ENCODE measurements at regions not wholly inside any gene's neighbourhood (a gene's known extent, or its start where the extent isn't known, plus 50 kb on each side); places are given as distances from the start of the nearest gene placed in this dataset.

DNA sequence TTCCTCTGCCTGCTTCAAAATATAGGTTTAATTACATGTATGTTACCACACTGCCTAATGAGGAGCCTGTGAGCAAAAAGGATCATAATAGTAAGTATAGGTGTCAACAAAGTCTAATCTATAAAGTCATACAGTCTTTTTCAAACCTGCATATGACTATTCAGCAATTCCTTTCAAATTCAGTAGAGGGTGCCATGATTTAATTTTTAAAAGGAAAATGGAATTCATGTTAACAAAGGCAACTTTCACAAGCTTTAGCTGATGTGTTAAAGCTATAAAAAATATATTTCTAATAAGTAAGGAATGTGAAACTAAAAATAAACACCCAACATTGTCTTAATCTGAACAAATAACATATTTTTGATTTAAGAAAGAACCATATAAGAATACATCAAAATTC lies 52.1 kb downstream of the MPP7 start:
- no peaks in the 10 kb centered on the region for H3K9me3 Mint-ChIP-seq
- no peak overlapping the region for H3K27ac Mint-ChIP-seq
- H3K36me3 Mint-ChIP-seq, result peaks cover 2 to 3% (median 2%) of the 10 kb centered on the region in 3 donors
- DNase-seq, result peak in 2 of 3 donors; percentile 18 to 31
- no peaks in the 10 kb centered on the region for H3K27me3 Mint-ChIP-seq (ENCODE audit: low read depth in 3 of 3)
- no peak overlapping the region for H3K4me3 Mint-ChIP-seq
- H3K4me1 Mint-ChIP-seq, result peaks cover 15 to 18% of the 10 kb centered on the region in 2 donors

DNA sequence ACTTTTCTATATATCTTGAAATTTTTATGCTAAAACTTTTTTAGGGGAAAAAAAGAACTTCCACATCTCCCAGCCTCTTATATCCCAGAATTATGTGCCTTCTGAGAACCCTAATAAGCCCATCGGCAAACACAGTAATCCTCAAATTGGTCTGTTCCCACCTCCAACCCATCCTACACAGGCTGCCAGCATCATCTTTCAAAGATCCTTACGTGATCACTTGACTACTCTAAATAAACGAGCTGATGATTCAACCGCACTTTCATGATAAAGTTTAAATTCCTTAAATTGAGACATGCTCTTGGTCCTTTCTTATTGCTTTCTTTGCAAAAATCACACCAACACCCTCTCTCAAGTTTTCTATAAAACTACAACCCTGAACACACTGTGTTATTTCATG lies 52.5 kb downstream of the MPP7 start:
- Mint-ChIP-seq H3K36me3 (peaks cover 4 to 5% (median 5%) of the 10 kb centered on the region in 3 donors), H3K9me3 (no peaks in the 10 kb centered on the region), H3K4me3 (no peak overlapping the region), H3K4me1 (peaks cover 15 to 18% of the 10 kb centered on the region in 2 donors), H3K27me3 (ENCODE audit: low read depth in 3 of 3) (no peaks in the 10 kb centered on the region), H3K27ac (no peak overlapping the region)
- DNase-seq, result no peak

DNA sequence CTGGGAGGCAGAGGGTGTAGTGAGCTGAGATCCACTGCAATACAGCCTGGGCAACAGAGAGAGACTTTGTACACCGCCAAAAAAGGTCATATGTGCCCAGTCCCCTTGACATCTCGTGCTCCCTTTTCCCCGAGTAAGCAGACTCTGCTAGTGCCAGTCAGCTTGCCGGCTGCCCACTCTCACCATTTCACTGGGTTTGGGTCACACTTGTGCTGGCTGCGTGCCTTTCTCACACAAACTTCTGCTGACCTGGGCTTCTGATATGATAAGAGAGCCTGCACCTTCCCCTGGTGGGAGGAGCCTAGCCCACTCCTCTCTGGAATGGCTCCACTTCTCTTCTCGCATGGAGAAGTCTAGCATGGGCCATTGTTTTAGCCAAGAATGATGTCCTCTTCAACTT lies 53.4 kb downstream of the MPP7 start:
- Mint-ChIP-seq H3K27me3 (ENCODE audit: low read depth in 3 of 3) (peaks cover 0 to 2% (median 0%) of the 10 kb centered on the region in 3 donors), H3K4me3 (no peak overlapping the region), H3K4me1 (peaks cover 13 to 15% of the 10 kb centered on the region in 2 donors), H3K9me3 (no peaks in the 10 kb centered on the region), H3K27ac (no peak overlapping the region), H3K36me3 (peaks cover 4 to 5% (median 5%) of the 10 kb centered on the region in 3 donors)
- no peak for DNase-seq

DNA sequence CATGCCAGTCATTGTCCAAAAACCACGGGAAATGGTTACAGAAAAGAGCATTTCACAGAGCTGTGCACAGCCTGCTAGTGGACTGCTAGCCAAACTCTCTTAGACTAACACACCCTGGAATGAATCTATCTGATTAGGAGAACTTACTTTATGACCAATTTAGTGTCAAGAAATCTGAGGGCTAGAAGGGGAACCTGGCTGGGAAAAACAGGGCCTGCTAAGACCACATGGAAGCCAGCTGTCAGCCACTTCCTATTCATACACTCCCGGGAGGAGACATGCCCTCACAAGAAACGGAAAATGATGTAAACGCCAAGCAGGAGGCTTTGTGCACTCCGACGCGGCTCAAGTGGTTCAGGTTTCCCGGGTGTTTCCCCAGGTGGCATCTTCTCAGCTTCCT lies 54.8 kb downstream of the MPP7 start:
- no peaks in the 10 kb centered on the region for H3K9me3 Mint-ChIP-seq
- peaks cover 0 to 2% (median 0%) of the 10 kb centered on the region in 3 donors for H3K27me3 Mint-ChIP-seq (ENCODE audit: low read depth in 3 of 3)
- peaks cover 16 to 21% of the 10 kb centered on the region in 2 donors for H3K4me1 Mint-ChIP-seq
- no peak overlapping the region for H3K27ac Mint-ChIP-seq
- no peak for DNase-seq
- peaks cover 4 to 5% (median 5%) of the 10 kb centered on the region in 3 donors for H3K36me3 Mint-ChIP-seq
- no peak overlapping the region for H3K4me3 Mint-ChIP-seq

DNA sequence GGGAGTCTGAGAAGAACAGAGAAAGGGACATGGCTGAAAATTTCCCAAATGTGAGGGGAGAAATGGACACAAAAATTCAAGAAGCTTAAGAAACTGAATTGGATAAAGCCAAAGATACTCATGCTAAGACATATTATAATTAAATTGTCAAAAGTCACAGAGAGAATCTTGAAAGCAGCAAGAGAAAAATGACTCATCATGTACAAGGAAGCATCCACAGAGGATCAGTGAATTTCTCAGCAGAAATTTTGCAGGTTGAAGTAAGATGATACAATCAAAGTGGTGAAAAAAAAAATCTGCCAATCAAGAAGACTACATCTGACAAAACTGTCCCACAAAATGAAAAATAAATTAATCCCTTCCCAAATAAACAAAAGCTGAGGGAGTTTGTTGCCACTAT lies 56.8 kb downstream of the MPP7 start:
- Mint-ChIP-seq H3K36me3 (peaks cover 2 to 5% (median 4%) of the 10 kb centered on the region in 3 donors), H3K4me1 (peaks cover 30 to 34% of the 10 kb centered on the region in 2 donors), H3K27me3 (ENCODE audit: low read depth in 3 of 3) (peaks cover 0 to 2% (median 0%) of the 10 kb centered on the region in 3 donors), H3K9me3 (no peaks in the 10 kb centered on the region), H3K4me3 (no peak overlapping the region), H3K27ac (no peak overlapping the region)
- no peak for DNase-seq

DNA sequence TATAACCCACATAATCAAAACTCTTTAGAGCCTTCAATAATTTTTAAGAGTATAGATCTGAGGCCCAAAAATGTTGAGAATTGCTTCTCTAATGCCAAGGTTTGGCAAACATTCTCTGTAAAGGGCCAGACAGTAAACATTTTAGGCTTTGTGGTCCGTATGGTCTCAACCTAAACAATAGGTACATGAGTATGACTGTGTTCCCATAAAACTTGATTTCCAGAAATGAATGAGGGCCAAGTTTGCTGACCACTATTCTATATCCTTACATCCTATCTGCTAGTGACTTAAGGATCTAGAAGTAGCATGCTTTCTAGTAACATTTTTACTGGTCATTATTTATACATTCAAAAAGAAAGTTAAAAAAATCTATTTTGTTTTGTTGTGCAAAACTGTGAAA lies 58.9 kb downstream of the MPP7 start:
- no peak for DNase-seq
- Mint-ChIP-seq H3K4me1 (peaks cover 30 to 34% of the 10 kb centered on the region in 2 donors), H3K4me3 (no peak overlapping the region), H3K27ac (no peak overlapping the region), H3K36me3 (peaks cover 2 to 5% (median 4%) of the 10 kb centered on the region in 3 donors), H3K27me3 (ENCODE audit: low read depth in 3 of 3) (peaks cover 0 to 2% (median 0%) of the 10 kb centered on the region in 3 donors), H3K9me3 (no peaks in the 10 kb centered on the region)

DNA sequence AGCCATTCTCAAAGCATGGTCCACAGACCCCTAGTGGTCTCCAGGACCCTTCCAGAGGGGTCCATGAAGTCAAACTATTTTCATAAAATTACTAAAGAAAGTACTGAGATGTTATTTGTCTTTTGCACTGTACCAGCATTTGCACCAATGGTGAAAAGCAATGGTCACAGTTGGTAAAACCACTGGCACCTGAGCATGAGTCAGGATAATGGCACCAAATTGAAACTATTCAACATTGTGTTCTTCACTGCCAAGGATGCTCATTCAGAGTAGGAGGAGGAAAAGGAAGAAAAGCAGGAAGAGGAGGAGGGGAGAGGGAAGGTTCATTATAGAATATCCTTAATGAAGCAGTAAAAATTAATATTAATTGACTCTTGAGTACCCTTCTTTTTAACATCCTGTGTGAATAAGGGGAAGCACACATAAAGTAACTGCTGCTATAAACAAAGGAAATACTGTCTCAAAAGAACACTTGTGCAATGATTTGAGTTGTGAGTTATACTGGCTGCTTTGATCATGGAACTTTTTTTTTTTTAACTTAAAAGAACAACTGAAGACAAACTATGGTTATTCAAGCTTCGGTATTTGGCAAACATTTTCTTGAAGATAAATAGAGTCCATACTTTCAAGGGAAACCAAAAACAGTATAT lies 60.2 kb downstream of the MPP7 start:
- H3K27ac Mint-ChIP-seq, result peak overlapping the region in 3 of 6 donors; percentile 4 to 65 (median 28)
- no peak for DNase-seq
- peaks cover 2 to 5% (median 4%) of the 10 kb centered on the region in 3 donors for H3K36me3 Mint-ChIP-seq
- peaks cover 20 to 24% of the 10 kb centered on the region in 2 donors for H3K4me1 Mint-ChIP-seq
- no peak overlapping the region for H3K4me3 Mint-ChIP-seq
- H3K9me3 Mint-ChIP-seq, result no peaks in the 10 kb centered on the region
- H3K27me3 Mint-ChIP-seq (ENCODE audit: low read depth in 3 of 3), result peaks cover 0 to 2% (median 0%) of the 10 kb centered on the region in 3 donors

DNA sequence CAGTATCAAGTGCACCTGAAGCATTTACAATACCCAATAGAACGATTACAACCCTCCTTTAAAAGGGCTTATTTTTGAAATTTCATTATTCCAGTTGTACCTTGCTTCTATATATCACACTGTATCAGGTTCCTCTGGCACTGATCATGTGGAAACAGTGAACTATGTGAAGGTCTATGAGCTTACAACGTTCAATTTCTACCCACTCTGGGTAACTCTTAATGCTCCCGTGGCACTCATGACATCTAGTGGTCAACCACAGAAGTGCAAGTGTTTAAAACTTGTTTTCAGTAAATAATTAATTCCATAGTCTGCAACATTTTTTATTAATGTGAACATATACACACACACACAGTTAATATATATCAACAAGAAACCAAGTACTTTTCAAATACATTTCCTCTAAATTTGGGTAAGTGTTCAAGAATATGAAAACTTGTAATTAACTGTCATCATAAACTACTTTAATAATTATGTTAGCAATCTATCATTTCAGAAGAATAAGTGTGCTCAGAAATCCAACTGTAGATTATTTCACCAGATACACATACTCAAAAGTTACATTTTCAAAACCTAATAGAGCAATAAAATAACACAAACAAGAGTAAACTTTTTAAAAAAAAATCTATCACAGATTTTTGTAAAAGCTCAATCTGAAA lies 61.0 kb downstream of the MPP7 start:
- no peak overlapping the region for H3K27ac Mint-ChIP-seq
- peak; percentile 22 to 39 (median 32) for DNase-seq
- peaks cover 0 to 2% (median 0%) of the 10 kb centered on the region in 3 donors for H3K27me3 Mint-ChIP-seq (ENCODE audit: low read depth in 3 of 3)
- H3K4me1 Mint-ChIP-seq, result peaks cover 18 to 21% of the 10 kb centered on the region in 2 donors
- H3K36me3 Mint-ChIP-seq, result peaks cover 4 to 9% (median 8%) of the 10 kb centered on the region in 3 donors
- no peaks in the 10 kb centered on the region for H3K9me3 Mint-ChIP-seq
- no peak overlapping the region for H3K4me3 Mint-ChIP-seq

DNA sequence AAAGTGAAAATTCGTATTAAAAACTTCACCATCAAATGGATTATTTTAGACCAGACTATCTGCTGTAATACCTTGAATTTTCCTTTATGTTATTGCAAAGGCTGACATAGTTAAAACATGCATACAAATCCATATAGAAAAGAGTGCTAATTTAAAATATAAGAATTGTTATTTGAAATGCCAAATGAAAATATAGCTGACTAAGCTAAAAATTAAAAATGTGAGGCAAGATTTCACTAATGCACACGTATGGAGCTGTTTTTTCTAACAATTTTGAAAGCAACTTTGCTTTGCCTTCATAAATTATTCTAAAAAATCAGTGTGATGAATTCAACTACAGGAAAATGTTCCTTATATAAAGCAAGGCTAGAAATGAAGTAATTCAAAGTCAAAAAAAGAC lies 62.5 kb downstream of the MPP7 start:
- peaks cover 5 to 14% (median 9%) of the 10 kb centered on the region in 3 donors for H3K36me3 Mint-ChIP-seq
- H3K27ac Mint-ChIP-seq, result no peak overlapping the region
- DNase-seq, result no peak
- no peaks in the 10 kb centered on the region for H3K9me3 Mint-ChIP-seq
- H3K4me1 Mint-ChIP-seq, result peaks cover 18 to 21% of the 10 kb centered on the region in 2 donors
- no peak overlapping the region for H3K4me3 Mint-ChIP-seq
- peaks cover 0 to 2% (median 0%) of the 10 kb centered on the region in 3 donors for H3K27me3 Mint-ChIP-seq (ENCODE audit: low read depth in 3 of 3)

DNA sequence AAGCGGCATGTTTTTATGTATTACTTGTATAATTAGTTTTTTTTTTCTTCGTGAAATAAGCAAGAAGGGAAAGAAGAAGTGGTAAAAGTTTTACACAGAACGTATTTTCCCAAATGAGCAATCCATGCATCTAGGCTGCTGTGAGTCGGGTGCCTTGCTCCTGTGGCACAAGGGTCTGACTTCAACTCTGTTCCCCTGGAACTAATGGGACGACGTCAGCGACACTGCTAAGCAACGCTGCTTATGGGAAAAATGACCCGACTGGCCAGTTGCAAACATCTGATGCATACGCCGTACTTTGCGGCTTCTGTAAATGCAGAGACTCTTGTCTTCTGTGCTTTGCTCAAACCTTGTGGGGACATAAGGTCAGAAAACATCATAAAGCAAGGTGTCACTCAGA lies 66.3 kb downstream of the MPP7 start:
- no peak for DNase-seq
- Mint-ChIP-seq H3K9me3 (no peaks in the 10 kb centered on the region), H3K27ac (no peak overlapping the region), H3K4me1 (peaks cover under 1 to 7% of the 10 kb centered on the region in 2 donors), H3K36me3 (peaks cover 5 to 18% (median 14%) of the 10 kb centered on the region in 3 donors), H3K4me3 (no peak overlapping the region), H3K27me3 (ENCODE audit: low read depth in 3 of 3) (peaks cover 0 to 4% (median 0%) of the 10 kb centered on the region in 3 donors)

DNA sequence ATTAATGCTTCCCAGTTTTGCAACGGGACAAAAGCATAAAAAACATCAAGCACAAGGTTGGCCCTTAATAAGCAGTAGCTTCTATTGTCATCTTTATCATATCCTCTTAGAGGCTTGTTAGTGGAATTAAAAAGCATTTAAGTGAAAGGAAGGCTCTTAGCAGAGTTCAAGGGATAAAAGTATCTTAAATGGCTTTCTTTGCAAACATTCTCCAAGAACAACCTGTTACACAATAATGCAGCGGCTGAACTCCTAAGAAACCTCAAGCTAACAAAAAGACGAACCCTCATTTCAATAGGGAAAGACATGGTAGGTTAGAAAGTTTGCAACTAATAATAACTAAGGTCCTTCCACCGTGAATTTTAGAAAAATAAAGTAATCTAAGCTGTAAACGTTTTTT lies 82.1 kb downstream of the MPP7 start:
- Mint-ChIP-seq H3K4me1 (peaks cover 10 to 12% of the 10 kb centered on the region in 2 donors), H3K27me3 (ENCODE audit: low read depth in 3 of 3) (no peaks in the 10 kb centered on the region), H3K4me3 (no peak overlapping the region), H3K36me3 (peaks cover 0 to 5% (median 0%) of the 10 kb centered on the region in 3 donors), H3K9me3 (no peaks in the 10 kb centered on the region), H3K27ac (no peak overlapping the region)
- no peak for DNase-seq

DNA sequence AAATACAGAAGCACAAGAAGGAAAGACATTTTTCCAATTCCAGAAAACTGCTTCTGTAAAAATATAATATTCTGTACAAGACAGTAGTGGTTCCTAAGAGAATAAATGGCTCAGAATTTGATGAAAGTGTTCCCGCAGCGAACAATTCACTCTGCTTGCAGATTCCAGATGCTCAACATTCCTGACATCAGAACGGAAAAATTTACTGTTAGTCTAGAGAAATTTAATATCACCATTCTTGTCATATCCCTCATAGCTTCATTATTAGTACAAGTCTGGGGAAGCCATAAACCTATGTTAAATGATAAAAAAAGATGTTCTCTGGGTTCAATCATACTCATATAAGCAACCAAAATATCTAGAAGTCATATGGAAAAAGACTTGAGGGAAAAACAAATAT lies 83.6 kb downstream of the MPP7 start:
- Mint-ChIP-seq H3K27ac (no peak overlapping the region), H3K9me3 (no peaks in the 10 kb centered on the region), H3K4me1 (peaks cover 13 to 15% of the 10 kb centered on the region in 2 donors), H3K4me3 (no peak overlapping the region), H3K36me3 (peaks cover 0 to 5% (median 0%) of the 10 kb centered on the region in 3 donors), H3K27me3 (ENCODE audit: low read depth in 3 of 3) (no peaks in the 10 kb centered on the region)
- no peak for DNase-seq

DNA sequence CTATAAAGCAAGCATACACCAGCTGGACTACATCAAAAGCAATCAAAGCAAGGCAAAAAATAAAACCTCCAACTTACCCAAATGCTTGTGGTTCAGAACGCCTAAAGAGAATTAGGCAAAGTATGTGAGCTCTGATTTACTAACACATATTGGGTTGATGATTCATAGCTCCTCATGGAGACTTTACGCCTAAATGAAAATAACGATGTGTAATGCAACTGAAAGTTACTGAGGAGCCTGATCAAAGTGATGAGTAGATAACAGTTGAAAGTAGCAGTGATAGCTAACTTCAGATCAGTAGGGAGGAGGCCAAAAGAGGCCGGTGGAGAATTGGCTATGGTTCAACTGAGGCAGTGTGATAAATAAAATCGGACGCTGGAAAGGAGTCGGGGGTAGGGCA lies 85.0 kb downstream of the MPP7 start:
- Mint-ChIP-seq H3K27ac (peak overlapping the region in 1 of 6 donors; percentile 12), H3K36me3 (peaks cover 0 to 5% (median 3%) of the 10 kb centered on the region in 3 donors)

DNA sequence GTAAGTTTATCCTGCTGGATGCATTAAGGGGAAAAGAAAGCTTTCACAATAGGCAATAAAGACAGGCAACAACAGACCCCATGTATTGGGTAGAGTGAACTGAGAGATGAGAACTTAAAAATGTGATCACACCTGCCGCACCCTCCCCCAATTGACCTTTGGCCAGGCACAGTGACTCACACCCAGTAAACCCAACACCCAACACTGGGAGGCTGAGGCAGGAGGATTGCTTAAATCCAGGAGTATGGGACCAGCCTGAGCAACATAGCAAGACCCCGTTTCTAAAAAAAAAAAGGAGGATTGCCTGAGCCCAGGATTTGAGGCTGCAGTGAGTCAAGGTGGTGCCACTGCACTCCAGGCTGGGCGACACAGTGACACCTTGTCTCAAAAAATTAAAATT lies 86.9 kb downstream of the MPP7 start:
- H3K4me1 Mint-ChIP-seq, result peaks cover 13 to 15% of the 10 kb centered on the region in 2 donors

More for the DNA sequence above, 85.0 kb downstream of the MPP7 start:
- Mint-ChIP-seq H3K27me3 (ENCODE audit: low read depth in 3 of 3) (no peaks in the 10 kb centered on the region), H3K9me3 (no peaks in the 10 kb centered on the region), H3K4me3 (no peak overlapping the region), H3K4me1 (peaks cover 14 to 15% of the 10 kb centered on the region in 2 donors)
- DNase-seq, result no peak

More for the DNA sequence above, 86.9 kb downstream of the MPP7 start:
- no peaks in the 10 kb centered on the region for H3K27me3 Mint-ChIP-seq (ENCODE audit: low read depth in 3 of 3)
- H3K36me3 Mint-ChIP-seq, result peaks cover 0 to 14% (median 11%) of the 10 kb centered on the region in 3 donors
- DNase-seq, result no peak
- H3K27ac Mint-ChIP-seq, result no peak overlapping the region
- no peak overlapping the region for H3K4me3 Mint-ChIP-seq
- no peaks in the 10 kb centered on the region for H3K9me3 Mint-ChIP-seq

Measured in immature natural killer cell (primary cell).